WTC11 (cell line): ENCODE measurements at regions not wholly inside any gene's neighbourhood (a gene's known extent, or its start where the extent isn't known, plus 50 kb on each side); places are given as distances from the start of the nearest gene placed in this dataset.

Source experiments
- TP53 ChIP-seq: sonication (generic); formaldehyde crosslinking; IDR thresholded peaks from 2 replicates; pipeline ENCODE4 v1.8.1; 2023; ENCODE audit warnings: mild to moderate bottlenecking, missing genetic modification reagents
- ZBTB21 ChIP-seq: sonication (generic); formaldehyde crosslinking; IDR thresholded peaks from 2 replicates; pipeline ENCODE4 v1.8.1; 2023; ENCODE audit warnings: mild to moderate bottlenecking, missing genetic modification reagents, borderline replicate concordance
- TF ChIP-seq, protein P1 (sequence below): fragments of 200-600 bp; IDR thresholded peaks from 2 replicates; pipeline ENCODE4 v1.8.0; 2022; ENCODE audit warnings: antibody characterized with exemption

- TF ChIP-seq, protein P1, sequence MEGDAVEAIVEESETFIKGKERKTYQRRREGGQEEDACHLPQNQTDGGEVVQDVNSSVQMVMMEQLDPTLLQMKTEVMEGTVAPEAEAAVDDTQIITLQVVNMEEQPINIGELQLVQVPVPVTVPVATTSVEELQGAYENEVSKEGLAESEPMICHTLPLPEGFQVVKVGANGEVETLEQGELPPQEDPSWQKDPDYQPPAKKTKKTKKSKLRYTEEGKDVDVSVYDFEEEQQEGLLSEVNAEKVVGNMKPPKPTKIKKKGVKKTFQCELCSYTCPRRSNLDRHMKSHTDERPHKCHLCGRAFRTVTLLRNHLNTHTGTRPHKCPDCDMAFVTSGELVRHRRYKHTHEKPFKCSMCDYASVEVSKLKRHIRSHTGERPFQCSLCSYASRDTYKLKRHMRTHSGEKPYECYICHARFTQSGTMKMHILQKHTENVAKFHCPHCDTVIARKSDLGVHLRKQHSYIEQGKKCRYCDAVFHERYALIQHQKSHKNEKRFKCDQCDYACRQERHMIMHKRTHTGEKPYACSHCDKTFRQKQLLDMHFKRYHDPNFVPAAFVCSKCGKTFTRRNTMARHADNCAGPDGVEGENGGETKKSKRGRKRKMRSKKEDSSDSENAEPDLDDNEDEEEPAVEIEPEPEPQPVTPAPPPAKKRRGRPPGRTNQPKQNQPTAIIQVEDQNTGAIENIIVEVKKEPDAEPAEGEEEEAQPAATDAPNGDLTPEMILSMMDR: no peak
- no peak for TF ChIP-seq ZBTB21 (CRISPR knock-in tag)
- no peak for TF ChIP-seq TP53 (CRISPR knock-in tag)
Observed at GRCh38 chr16:86337138-86337537, 173.2 kb upstream of the FOXF1 start.
